ENCODE measurements at regions not wholly inside any gene's neighbourhood (a gene's known extent, or its start where the extent isn't known, plus 50 kb on each side); places are given as distances from the start of the nearest gene placed in this dataset.

DNA sequence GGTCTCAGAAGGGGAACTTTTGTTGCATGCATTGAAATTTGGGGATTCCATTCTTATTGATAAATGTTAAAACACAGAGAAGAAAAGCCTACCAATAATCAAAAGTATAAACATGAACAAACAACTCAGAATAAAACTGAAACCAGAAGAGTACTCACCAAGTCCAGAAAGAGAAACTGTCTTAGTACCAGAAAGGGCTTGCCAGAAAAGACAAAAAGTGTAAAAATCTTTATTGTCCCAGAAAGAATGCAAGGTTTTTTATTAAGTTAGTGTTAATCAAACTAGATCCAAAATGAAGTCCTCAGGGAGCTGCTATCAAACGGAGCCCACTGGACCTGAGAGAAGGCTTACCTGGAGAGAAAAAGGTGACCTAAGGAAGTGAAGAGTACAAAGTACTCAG is 897.5 kb downstream of the PCDH7 start:
- TF ChIP-seq, protein P1, sequence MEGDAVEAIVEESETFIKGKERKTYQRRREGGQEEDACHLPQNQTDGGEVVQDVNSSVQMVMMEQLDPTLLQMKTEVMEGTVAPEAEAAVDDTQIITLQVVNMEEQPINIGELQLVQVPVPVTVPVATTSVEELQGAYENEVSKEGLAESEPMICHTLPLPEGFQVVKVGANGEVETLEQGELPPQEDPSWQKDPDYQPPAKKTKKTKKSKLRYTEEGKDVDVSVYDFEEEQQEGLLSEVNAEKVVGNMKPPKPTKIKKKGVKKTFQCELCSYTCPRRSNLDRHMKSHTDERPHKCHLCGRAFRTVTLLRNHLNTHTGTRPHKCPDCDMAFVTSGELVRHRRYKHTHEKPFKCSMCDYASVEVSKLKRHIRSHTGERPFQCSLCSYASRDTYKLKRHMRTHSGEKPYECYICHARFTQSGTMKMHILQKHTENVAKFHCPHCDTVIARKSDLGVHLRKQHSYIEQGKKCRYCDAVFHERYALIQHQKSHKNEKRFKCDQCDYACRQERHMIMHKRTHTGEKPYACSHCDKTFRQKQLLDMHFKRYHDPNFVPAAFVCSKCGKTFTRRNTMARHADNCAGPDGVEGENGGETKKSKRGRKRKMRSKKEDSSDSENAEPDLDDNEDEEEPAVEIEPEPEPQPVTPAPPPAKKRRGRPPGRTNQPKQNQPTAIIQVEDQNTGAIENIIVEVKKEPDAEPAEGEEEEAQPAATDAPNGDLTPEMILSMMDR (IDR thresholded peaks at IDR 0.05; ENCODE audit: low read length): no peak
- no peak for TF ChIP-seq EZH2 (IDR thresholded peaks at IDR 0.05; ENCODE audit: borderline replicate concordance, low read length)

Data from OCI-LY1 (cell line).